Vagina (tissue), 2 donors: ENCODE measurements at regions not wholly inside any gene's neighbourhood (a gene's known extent, or its start where the extent isn't known, plus 50 kb on each side); places are given as distances from the start of the nearest gene placed in this dataset.

Experiments used
- POLR2A ChIP-seq, 2 donors: fragments of 450-650 bp; IDR thresholded peaks; one replicate each; pipeline ENCODE4 v1.6.1; 2017; ENCODE audit warnings: antibody characterized with exemption in 2 of 2, mild to moderate bottlenecking in 2 of 2, moderate library complexity in 2 of 2
- POLR2AphosphoS5 ChIP-seq, 2 donors: sonication (generic); formaldehyde crosslinking; IDR thresholded peaks; one replicate each; pipeline ENCODE4 v1.9.0; 2017; ENCODE audit warnings: antibody characterized with exemption in 2 of 2, mild to moderate bottlenecking in 2 of 2, low read depth in 1 of 2; ENCODE audit not compliant: insufficient read depth in 1 of 2
- TF ChIP-seq, protein P1 (sequence below), 3 experiments: fragments of 450-650 bp in 2 of 3; fragments of 200-600 bp in 1 of 3; sonication (generic) in 1 of 3; IDR thresholded peaks; one replicate each; pipeline ENCODE4 v1.5.1; 2017 to 2019; ENCODE audit warnings: antibody characterized with exemption in 3 of 3, mild to moderate bottlenecking in 2 of 3, moderate library complexity in 2 of 3

DNA sequence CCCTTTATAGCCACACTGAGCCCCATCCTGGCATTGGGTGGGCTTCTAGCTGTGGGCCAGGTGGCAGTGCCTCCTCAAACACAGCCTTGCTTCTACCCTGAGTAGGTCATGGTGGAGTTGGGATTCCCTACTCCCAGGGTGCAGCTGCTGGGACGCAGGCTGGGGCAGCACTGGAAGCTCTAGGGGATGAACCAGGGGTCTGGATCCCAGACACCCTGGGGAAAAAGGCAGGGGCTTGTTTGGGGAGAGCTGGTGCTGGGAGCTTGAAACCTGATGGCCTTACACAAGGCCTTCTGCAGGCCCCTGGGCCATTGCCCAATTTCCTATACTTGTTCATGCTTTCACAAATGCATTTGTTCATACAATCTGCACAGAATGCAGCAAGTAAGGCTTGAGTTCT is 103.7 kb upstream of the CTBP2 start:
- TF ChIP-seq POLR2A (IDR thresholded peaks at IDR 0.05) (no peak), POLR2AphosphoS5 (IDR thresholded peaks at IDR 0.05; ENCODE audit: insufficient read depth in 1 of 2, low read depth in 1 of 2) (no peak)
- TF ChIP-seq, protein P1, sequence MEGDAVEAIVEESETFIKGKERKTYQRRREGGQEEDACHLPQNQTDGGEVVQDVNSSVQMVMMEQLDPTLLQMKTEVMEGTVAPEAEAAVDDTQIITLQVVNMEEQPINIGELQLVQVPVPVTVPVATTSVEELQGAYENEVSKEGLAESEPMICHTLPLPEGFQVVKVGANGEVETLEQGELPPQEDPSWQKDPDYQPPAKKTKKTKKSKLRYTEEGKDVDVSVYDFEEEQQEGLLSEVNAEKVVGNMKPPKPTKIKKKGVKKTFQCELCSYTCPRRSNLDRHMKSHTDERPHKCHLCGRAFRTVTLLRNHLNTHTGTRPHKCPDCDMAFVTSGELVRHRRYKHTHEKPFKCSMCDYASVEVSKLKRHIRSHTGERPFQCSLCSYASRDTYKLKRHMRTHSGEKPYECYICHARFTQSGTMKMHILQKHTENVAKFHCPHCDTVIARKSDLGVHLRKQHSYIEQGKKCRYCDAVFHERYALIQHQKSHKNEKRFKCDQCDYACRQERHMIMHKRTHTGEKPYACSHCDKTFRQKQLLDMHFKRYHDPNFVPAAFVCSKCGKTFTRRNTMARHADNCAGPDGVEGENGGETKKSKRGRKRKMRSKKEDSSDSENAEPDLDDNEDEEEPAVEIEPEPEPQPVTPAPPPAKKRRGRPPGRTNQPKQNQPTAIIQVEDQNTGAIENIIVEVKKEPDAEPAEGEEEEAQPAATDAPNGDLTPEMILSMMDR (IDR thresholded peaks at IDR 0.05): no peak
